GM21515 (cell line): ENCODE measurements at regions not wholly inside any gene's neighbourhood (a gene's known extent, or its start where the extent isn't known, plus 50 kb on each side); places are given as distances from the start of the nearest gene placed in this dataset.

Experiments
- ATAC-seq: cut with Tn5 transposase; IDR thresholded peaks from one replicate; pipeline ENCODE4 v1.9.1; 2021; ENCODE audit not compliant: unreplicated experiment

DNA sequence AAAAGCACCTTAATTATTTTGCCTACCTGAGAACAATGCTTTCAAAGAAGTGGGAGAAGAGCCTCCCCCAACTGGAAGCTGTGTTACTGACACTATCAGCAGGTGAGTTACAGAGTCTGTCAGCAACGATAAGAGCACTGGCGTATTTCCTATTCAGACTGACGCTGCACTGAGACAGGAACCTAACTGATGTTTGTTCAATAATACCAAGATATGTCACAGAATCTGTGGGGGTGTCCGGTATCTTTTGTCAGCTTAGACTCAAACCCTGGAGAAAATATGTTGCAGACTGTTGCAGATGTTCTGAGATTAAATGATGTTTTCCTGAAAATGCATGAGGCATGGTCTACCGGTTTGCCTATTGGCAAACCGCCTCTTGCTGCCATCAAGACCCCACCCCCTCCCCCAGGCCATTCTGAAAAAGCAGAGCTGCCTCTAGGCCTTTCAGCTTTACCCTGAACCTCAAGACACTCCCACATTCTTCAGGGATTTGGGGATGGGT lies 115.2 kb upstream of the KIT start:
- no peak for ATAC-seq

DNA sequence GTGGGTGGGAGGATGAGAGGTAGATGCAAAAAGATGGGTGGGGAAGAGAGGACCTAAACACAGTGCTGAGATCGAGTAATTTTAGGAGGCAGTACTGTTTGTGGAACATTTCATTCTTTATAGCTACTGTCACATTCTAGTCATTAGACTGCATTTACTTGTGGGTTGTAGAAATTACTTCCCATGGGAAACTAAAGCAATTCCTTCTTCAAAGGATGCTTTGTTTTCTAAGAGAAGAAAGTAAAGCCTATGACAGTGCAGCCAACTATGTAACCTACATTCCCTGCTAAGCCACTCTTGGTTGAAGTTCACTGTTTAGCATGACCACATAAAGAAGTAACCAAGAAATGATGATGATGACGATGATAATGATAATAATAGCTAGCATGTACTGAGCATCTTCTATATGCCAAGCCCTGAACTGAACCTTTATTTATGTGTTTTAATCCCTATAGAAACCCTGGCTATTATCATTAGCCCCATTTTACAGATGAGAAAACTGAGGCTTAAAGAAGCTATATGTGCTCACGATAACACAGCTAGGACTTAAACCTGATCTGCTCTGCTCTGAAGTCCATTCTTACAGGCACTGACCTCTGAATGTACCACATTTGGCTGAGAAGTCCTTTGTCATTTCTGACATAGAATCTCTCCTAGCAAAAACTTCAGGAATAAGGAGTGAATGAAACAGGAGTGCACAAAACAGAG lies 114.5 kb upstream of the KIT start:
- no peak for ATAC-seq

GRCh38 chr4:54545663-54546424 lies 111.9 kb upstream of the KIT start:
- ATAC-seq: no peak

- ATAC-seq: peak; percentile 69
Measured at GRCh38 chr4:54547299-54548097, 110.3 kb upstream of the KIT start.

DNA sequence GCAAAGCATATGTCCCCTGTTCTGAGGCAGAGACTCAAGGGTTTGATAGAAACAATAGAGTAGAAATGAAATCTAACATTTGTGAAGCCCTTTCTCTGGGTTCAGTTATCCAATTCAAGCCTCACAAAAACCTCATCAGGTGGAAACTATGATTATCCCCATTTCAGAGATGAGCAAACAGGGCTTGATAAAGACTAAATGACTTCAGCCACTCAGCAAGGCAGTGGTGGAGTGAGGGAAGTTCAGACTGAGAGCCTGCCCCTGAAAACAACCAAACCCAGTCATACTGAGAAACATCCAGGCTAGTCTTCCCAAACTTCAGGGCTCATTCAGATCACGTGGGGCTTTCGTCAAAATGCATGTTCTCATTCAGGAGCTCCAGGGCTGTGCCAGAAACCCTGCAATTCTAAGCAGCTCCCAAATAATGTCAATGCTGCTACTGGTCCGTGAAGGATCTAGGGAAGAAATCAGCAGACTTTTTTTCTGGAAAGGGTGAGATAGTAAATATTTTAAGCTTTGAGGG lies 109.6 kb upstream of the KIT start:
- ATAC-seq: peak; percentile 31

- no peak for ATAC-seq
Measured at GRCh38 chr4:54548831-54549460, 108.8 kb upstream of the KIT start.

DNA sequence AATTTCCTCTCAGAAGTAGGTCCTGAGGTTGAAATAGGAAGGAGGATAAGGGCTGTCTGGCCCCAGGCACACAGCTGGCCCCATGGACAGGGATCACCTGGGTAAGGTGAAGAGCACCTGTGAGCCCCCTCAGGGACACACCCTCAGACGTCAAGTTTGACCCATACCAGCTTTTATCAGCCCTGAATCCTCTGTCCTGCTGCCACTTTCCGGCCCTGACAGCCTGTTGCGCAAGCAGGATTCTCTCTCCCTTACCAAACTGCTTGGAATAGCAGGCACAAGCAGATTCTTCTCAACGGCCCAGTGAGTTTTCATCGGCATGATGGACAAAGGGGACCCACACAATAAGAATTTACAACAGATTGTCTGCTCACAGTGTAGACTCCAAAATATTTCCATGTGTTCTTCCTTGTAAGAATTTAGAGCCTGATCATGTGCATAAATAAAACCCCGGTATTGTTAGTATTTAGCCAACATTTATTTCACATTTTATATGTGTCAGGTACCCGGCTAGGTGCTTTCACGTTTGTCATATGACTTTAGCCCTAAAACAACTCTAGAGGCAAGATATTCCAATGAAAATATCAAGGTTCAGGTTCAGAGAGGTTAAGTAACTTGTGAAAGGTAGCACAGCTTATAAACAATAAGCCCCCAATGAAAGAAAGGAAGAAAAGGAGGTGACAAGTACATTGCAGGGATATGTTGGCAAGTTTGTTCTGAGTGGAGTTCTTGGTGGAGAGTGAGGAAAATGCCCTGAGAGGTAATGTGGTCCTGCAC lies 107.2 kb upstream of the KIT start:
- no peak for ATAC-seq

GRCh38 chr4:54553001-54553400 lies 104.8 kb upstream of the KIT start:
- ATAC-seq: no peak

- no peak for ATAC-seq
Measured at GRCh38 chr4:54554339-54554990, 103.3 kb upstream of the KIT start.

- ATAC-seq: no peak
Measured at GRCh38 chr4:54556051-54556450, 101.7 kb upstream of the KIT start.

GRCh38 chr4:54556587-54556986 lies 101.2 kb upstream of the KIT start:
- ATAC-seq: no peak

DNA sequence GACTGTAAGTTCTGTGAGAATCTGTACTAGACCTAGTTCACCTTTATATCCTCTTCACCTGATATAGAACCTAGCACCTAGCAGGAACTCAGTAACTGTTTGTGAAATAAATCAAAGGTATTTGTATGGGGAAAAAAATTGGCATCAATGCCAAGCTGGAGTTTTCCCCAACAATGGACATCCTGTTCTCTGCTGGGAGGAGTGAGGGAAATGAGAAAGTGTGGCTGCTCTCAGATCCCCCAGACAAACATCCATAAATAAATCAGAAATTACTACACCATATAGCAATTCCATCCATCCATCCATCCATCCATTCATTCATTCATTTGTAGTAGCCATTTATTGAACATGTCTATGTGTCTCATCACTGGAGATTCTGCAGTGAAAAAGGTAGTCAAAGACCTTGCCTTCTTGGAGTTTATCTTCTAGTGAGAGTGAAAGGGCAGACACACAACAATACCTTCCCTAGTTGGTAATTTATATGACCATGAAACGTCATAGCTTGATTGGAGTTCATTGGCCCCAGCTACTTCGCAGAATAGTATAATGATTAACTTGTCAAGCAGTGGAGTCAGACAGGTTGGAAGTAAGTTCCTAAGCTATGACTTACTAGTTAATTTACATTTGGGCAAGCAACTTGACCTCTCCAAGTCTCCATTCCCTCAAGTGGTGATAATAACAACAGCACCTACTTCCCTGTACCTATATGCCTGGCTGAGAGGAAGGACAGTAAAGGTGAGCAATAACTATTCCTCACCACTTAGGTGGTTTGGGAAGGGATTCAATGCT lies 98.7 kb upstream of the KIT start:
- no peak for ATAC-seq

DNA sequence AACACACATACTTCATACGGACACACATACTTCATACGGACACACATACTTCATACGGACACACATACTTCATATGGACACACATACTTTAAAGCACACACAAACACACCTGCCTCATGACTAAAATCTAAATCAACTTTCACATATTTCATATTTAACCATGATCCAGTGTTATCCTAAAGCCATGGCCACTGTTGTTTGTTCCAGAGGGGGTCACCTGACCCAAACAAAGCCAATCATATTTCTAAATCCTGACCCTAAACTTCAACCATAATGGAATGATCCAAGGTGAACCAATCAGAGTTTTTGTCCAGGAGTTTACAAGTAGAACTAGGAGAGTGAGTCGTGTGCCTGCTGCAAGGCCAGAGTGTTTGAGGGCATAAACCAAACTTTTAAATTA lies 97.2 kb upstream of the KIT start:
- no peak for ATAC-seq

- no peak for ATAC-seq
Measured at GRCh38 chr4:54561940-54562339, 95.8 kb upstream of the KIT start.

GRCh38 chr4:54566608-54567007 lies 91.1 kb upstream of the KIT start:
- peak; percentile 92 for ATAC-seq

DNA sequence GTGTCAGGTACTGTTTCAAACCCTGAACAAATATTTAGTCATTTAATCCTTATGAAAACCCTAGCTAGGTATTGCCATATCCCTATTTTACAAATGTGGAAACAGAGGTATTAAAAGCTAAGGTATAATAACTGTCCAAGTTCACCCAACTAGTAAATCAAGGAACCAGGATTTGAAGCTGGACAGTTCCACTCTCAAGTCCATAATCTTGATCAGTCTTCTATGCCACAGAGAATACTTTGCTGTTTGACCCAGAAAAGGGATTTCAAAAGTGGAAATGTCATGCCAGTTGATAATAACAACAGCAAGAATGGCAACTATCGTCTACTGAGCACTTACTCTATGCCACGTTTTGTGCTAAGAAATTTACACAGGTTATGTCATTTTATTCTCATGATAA lies 90.4 kb upstream of the KIT start:
- ATAC-seq: no peak

GRCh38 chr4:54568184-54568583 lies 89.6 kb upstream of the KIT start:
- ATAC-seq: no peak

GRCh38 chr4:54570822-54571221 lies 86.9 kb upstream of the KIT start:
- ATAC-seq: no peak
